ENCODE measurements at regions not wholly inside any gene's neighbourhood (a gene's known extent, or its start where the extent isn't known, plus 50 kb on each side); places are given as distances from the start of the nearest gene placed in this dataset.
A peak's percentile ranks its signal among the peaks of the same experiment; 100 is the strongest.

GRCh38 chr5:57795203-57795602 is 312.6 kb upstream of the ACTBL2 start:
- no peak for DNase-seq (ENCODE audit: low read depth)

- DNase-seq (ENCODE audit: low read depth) = no peak
Observed at GRCh38 chr5:57791875-57792274, 309.3 kb upstream of the ACTBL2 start.

- DNase-seq (ENCODE audit: low read depth) = no peak
Observed at GRCh38 chr5:57785946-57786345, 303.3 kb upstream of the ACTBL2 start.

- DNase-seq (ENCODE audit: low read depth) = no peak
Observed at GRCh38 chr5:57784121-57784520, 301.5 kb upstream of the ACTBL2 start.

GRCh38 chr5:57783693-57784092 is 301.1 kb upstream of the ACTBL2 start:
- no peak for DNase-seq (ENCODE audit: low read depth)

- DNase-seq (ENCODE audit: low read depth) = no peak
Observed at GRCh38 chr5:57780961-57781325, 298.3 kb upstream of the ACTBL2 start.

- no peak for DNase-seq (ENCODE audit: low read depth)
Observed at GRCh38 chr5:57780306-57780960, 297.8 kb upstream of the ACTBL2 start.

GRCh38 chr5:57779383-57780223 is 297.0 kb upstream of the ACTBL2 start:
- peak; percentile 63 for DNase-seq (ENCODE audit: low read depth)

GRCh38 chr5:57778501-57779091 is 296.0 kb upstream of the ACTBL2 start:
- no peak for DNase-seq (ENCODE audit: low read depth)

- DNase-seq (ENCODE audit: low read depth) = no peak
Observed at GRCh38 chr5:57777174-57777581, 294.6 kb upstream of the ACTBL2 start.

- DNase-seq (ENCODE audit: low read depth) = no peak
Observed at GRCh38 chr5:57776035-57776434, 293.4 kb upstream of the ACTBL2 start.

- no peak for DNase-seq (ENCODE audit: low read depth)
Observed at GRCh38 chr5:57774439-57774838, 291.8 kb upstream of the ACTBL2 start.

GRCh38 chr5:57772512-57772911 is 289.9 kb upstream of the ACTBL2 start:
- no peak for DNase-seq (ENCODE audit: low read depth)

- DNase-seq (ENCODE audit: low read depth) = no peak
Observed at GRCh38 chr5:57770039-57770438, 287.4 kb upstream of the ACTBL2 start.

GRCh38 chr5:57768745-57769144 is 286.1 kb upstream of the ACTBL2 start:
- DNase-seq (ENCODE audit: low read depth) = no peak

GRCh38 chr5:57764479-57765089 is 282.0 kb upstream of the ACTBL2 start:
- DNase-seq (ENCODE audit: low read depth) = no peak

- no peak for DNase-seq (ENCODE audit: low read depth)
Observed at GRCh38 chr5:57761513-57761912, 278.9 kb upstream of the ACTBL2 start.

- no peak for DNase-seq (ENCODE audit: low read depth)
Observed at GRCh38 chr5:57754616-57755015, 272.0 kb upstream of the ACTBL2 start.

- DNase-seq (ENCODE audit: low read depth) = no peak
Observed at GRCh38 chr5:57753446-57753845, 270.8 kb upstream of the ACTBL2 start.

GRCh38 chr5:57751710-57752109 is 269.1 kb upstream of the ACTBL2 start:
- DNase-seq (ENCODE audit: low read depth) = no peak

- no peak for DNase-seq (ENCODE audit: low read depth)
Observed at GRCh38 chr5:57750891-57751290, 268.3 kb upstream of the ACTBL2 start.

GRCh38 chr5:57750282-57750681 is 267.7 kb upstream of the ACTBL2 start:
- no peak for DNase-seq (ENCODE audit: low read depth)

GRCh38 chr5:57749396-57749795 is 266.8 kb upstream of the ACTBL2 start:
- DNase-seq (ENCODE audit: low read depth) = no peak

All from GM04504 (cell line).